GM12878 (cell line): ENCODE measurements at regions not wholly inside any gene's neighbourhood (a gene's known extent, or its start where the extent isn't known, plus 50 kb on each side); places are given as distances from the start of the nearest gene placed in this dataset.

Source experiments
- ATAC-seq: fragments of 200-7000 bp; cut with Tn5 transposase; 3 replicates; pipeline ENCODE4 v1.9.1; 2020; ENCODE audit warnings: mild to moderate bottlenecking, moderate library complexity
- BruUV-seq: library from RNA; stranded (reverse); fragments of 400-500 nt; replicated peaks from 2 replicates; lab custom pipeline; 2021; lab: Mats Ljungman, UMichigan
- CTCF ChIA-PET: fragments of 300-600 bp; sonication (Branson Sonifier 250); formaldehyde crosslinking; extraction: SDS; loops from one replicate; lab custom pipeline; 2021; ENCODE audit warnings: inconsistent platforms; lab: Yijun Ruan, JAX
- POLR2A ChIA-PET: fragments of 350-600 bp; formaldehyde crosslinking; extraction: SDS; loops from one replicate; lab custom pipeline; 2021; ENCODE audit warnings: inconsistent platforms; lab: Charles Lee
- RAD21 ChIA-PET: fragments of 300-600 bp; sonication (Branson Sonifier 250); formaldehyde crosslinking; loops from one replicate; lab custom pipeline; 2023; ENCODE audit warnings: antibody characterized with exemption; ENCODE audit not compliant: unreplicated experiment; lab: Charles Lee
- SMC1A ChIA-PET: fragments of 300-600 bp; sonication (Branson Sonifier 250); formaldehyde crosslinking; loops from one replicate; lab custom pipeline; 2023; ENCODE audit not compliant: unreplicated experiment, uncharacterized antibody; lab: Charles Lee
- DNase-seq: peaks from one replicate; pipeline ENCODE4 v3.0.0-alpha.2; 2011; ENCODE audit warnings: low read depth, low spot score
- FAIRE-seq: peaks from 3 replicates; lab custom pipeline; 2011; peaks lifted over from hg19 to GRCh38; lab: Jason Lieb, UNC
- H2AFZ ChIP-seq: 2 replicates; pipeline ENCODE4 v1.6.0; 2011; ENCODE audit warnings: low read depth, low read length, control low read depth; ENCODE audit not compliant: control insufficient read depth
- H3K27ac ChIP-seq: 2 replicates; pipeline ENCODE4 v1.5.1; 2011; ENCODE audit warnings: control low read depth; ENCODE audit not compliant: control insufficient read depth, insufficient read depth
- H3K27me3 ChIP-seq, 2 experiments: replicated peaks in 1 of 2; 2 replicates each; pipeline versions ENCODE4 v1.6.0 to v1.6.1; 2011; ENCODE audit warnings: low read length in 1 of 2; ENCODE audit not compliant: control insufficient read depth in 2 of 2, insufficient read depth in 2 of 2
- H3K36me3 ChIP-seq, 2 experiments: 2 replicates each; pipeline ENCODE4 v1.5.1; 2011; ENCODE audit warnings: low read length in 1 of 2; ENCODE audit not compliant: control insufficient read depth in 2 of 2, insufficient read depth in 2 of 2
- H3K4me1 ChIP-seq: 2 replicates; pipeline ENCODE4 v1.6.1; 2011; ENCODE audit warnings: mild to moderate bottlenecking, low read length, moderate library complexity, mixed read lengths; ENCODE audit not compliant: control insufficient read depth, insufficient read depth
- H3K4me2 ChIP-seq: 2 replicates; pipeline ENCODE4 v1.6.0; 2011; ENCODE audit warnings: control low read depth; ENCODE audit not compliant: control insufficient read depth, insufficient read depth
- H3K4me3 ChIP-seq: fragments of 200-600 bp; sonication (generic); 2 replicates; pipeline ENCODE4 v1.5.1; 2016
- H3K79me2 ChIP-seq: 2 replicates; pipeline ENCODE4 v1.6.0; 2011; ENCODE audit warnings: low read length; ENCODE audit not compliant: control insufficient read depth, insufficient read depth
- H3K9ac ChIP-seq: 2 replicates; pipeline ENCODE4 v1.8.0; 2011; ENCODE audit warnings: low read length, control low read depth, mixed read lengths; ENCODE audit not compliant: control insufficient read depth, insufficient read depth
- H3K9me3 ChIP-seq: replicated peaks from 3 replicates; pipeline ENCODE4 v1.5.1; 2011; ENCODE audit warnings: mild to moderate bottlenecking, low read length; ENCODE audit not compliant: control insufficient read depth, insufficient read depth
- H4K20me1 ChIP-seq: 2 replicates; pipeline ENCODE4 v1.6.0; 2011; ENCODE audit not compliant: control insufficient read depth, insufficient read depth
- BMI1 ChIP-seq: fragments of 450-650 bp; IDR thresholded peaks from 2 replicates; pipeline ENCODE4 v1.6.1; 2016; ENCODE audit warnings: mild to moderate bottlenecking, moderate library complexity, borderline replicate concordance
- ETV6 ChIP-seq, 2 experiments: fragments of 450-650 bp in 1 of 2; IDR thresholded peaks in 1 of 2; conservative IDR thresholded peaks in 1 of 2; 2 replicates each; pipeline ENCODE4 v1.6.1; 2014; ENCODE audit warnings: antibody characterized with exemption in 1 of 2, borderline replicate concordance in 1 of 2, low read depth in 1 of 2, mild to moderate bottlenecking in 1 of 2, moderate library complexity in 1 of 2
- KAT2A ChIP-seq: conservative IDR thresholded peaks from 2 replicates; pipeline ENCODE4 v1.6.1; 2011; ENCODE audit warnings: low read depth, low read length; ENCODE audit not compliant: control insufficient read depth
- MTA2 ChIP-seq: fragments of 450-650 bp; IDR thresholded peaks from 2 replicates; pipeline ENCODE4 v1.6.1; 2016; ENCODE audit warnings: low read depth, mild to moderate bottlenecking, moderate library complexity
- MTA3 ChIP-seq: IDR thresholded peaks from 2 replicates; pipeline ENCODE4 v1.6.1; 2012; ENCODE audit warnings: low read length, inconsistent platforms, borderline replicate concordance
- NBN ChIP-seq: fragments of 450-650 bp; IDR thresholded peaks from 2 replicates; pipeline ENCODE4 v1.6.1; 2016
- NR2F1 ChIP-seq: fragments of 450-650 bp; conservative IDR thresholded peaks from 2 replicates; pipeline ENCODE4 v1.6.1; 2017; ENCODE audit warnings: mild to moderate bottlenecking
- PAX8 ChIP-seq: fragments of 450-650 bp; IDR thresholded peaks from 2 replicates; pipeline ENCODE4 v1.6.1; 2017; ENCODE audit warnings: mild to moderate bottlenecking, moderate library complexity
- POU2F2 ChIP-seq: IDR thresholded peaks from 3 replicates; pipeline ENCODE4 v1.6.1; 2011; ENCODE audit warnings: low read depth, mild to moderate bottlenecking, low read length, borderline replicate concordance
- RBBP5 ChIP-seq: fragments of 200-600 bp; sonication (generic); conservative IDR thresholded peaks from 2 replicates; pipeline ENCODE4 v1.6.1; 2016
- RUNX3 ChIP-seq: IDR thresholded peaks from 2 replicates; pipeline ENCODE4 v1.6.1; 2012; ENCODE audit warnings: low read length, inconsistent platforms
- SMARCA5 ChIP-seq: fragments of 450-650 bp; IDR thresholded peaks from 2 replicates; pipeline ENCODE4 v1.6.1; 2017; ENCODE audit warnings: mild to moderate bottlenecking
- ZNF217 ChIP-seq: fragments of 450-650 bp; IDR thresholded peaks from 2 replicates; pipeline ENCODE4 v1.6.1; 2017; ENCODE audit warnings: antibody characterized with exemption, mild to moderate bottlenecking
- ZNF384 ChIP-seq: IDR thresholded peaks from 2 replicates; pipeline ENCODE4 v1.6.1; 2012; ENCODE audit warnings: low read depth, mild to moderate bottlenecking, low read length, improper control_type of control experiment, borderline replicate concordance
- ZNF687 ChIP-seq: fragments of 450-650 bp; IDR thresholded peaks from 2 replicates; pipeline ENCODE4 v1.6.1; 2017; ENCODE audit warnings: mild to moderate bottlenecking, moderate library complexity
- WGBS: methylation state at CpG from one replicate; pipeline ENCODE4 v1.1.6; 2016; ENCODE audit warnings: low lambda C conversion rate; ENCODE audit not compliant: insufficient replicate concordance, insufficient coverage; ENCODE audit errors: missing lambda C conversion rate; 5-methylcytosine and 5-hydroxymethylcytosine counted together
- in situ Hi-C: fragments of 300-500 bp; cut with MboI; formaldehyde crosslinking; loops from 9 replicates; pipeline ENCODE4 v1.14.3; 2018; ENCODE audit warnings: mixed read lengths
- intact Hi-C: fragments of 100-400 bp; cut with micrococcal nuclease; formaldehyde crosslinking; loops from one replicate; pipeline ENCODE4 v1.14.2; 2022; ENCODE audit not compliant: unreplicated experiment

GRCh38 chr4:122052677-122053076 lies 99.5 kb upstream of the BLTP1 start:
- Histone ChIP-seq H3K27ac (no peak overlapping the region), H3K9me3 (no peaks in the 10 kb centered on the region), H3K4me3 (no peak overlapping the region), H3K4me1 (no peaks in the 10 kb centered on the region), H3K79me2 (no peaks in the 10 kb centered on the region), H4K20me1 (no peaks in the 10 kb centered on the region), H3K27me3 (no peaks in the 10 kb centered on the region; a peak in 1 of 4 replicates), H3K4me2 (no peak overlapping the region), H3K9ac (no peak overlapping the region), H2AFZ (no peak overlapping the region), H3K36me3 (no peaks in the 10 kb centered on the region)
- RAD21 ChIA-PET: no interaction called here
- TF ChIP-seq RUNX3: no peak
- no peak for TF ChIP-seq ZNF217
- intact Hi-C loops (no loop called here), in situ Hi-C loops (no loop called here)
- POLR2A ChIA-PET: no interaction called here
- SMC1A ChIA-PET: interaction anchor here (1.7 kb wide), 1 partner anchor 14 kb away, joined by 5 read pairs; no protein-coding TSS in a partner anchor
- DNase-seq: no peak
- CTCF ChIA-PET: no interaction called here
- no peak for ATAC-seq
- WGBS: 14% methylated on average over 3 of the region's 3 CpGs
- BruUV-seq: no TSS peak
- no peak for FAIRE-seq

GRCh38 chr4:122050841-122051240 lies 99.0 kb upstream of the TRPC3 start:
- H3K4me1 ChIP-seq: no peaks in the 10 kb centered on the region
- ChIA-PET SMC1A (no interaction called here), POLR2A (no interaction called here), RAD21 (no interaction called here), CTCF (no interaction called here)
- H2AFZ ChIP-seq: no peak overlapping the region
- 88% methylated on average over 3 of the region's 3 CpGs for WGBS
- BruUV-seq: no TSS peak
- no peaks in the 10 kb centered on the region for H3K79me2 ChIP-seq
- no peaks in the 10 kb centered on the region for H4K20me1 ChIP-seq
- intact Hi-C loops: no loop called here
- DNase-seq (no peak), FAIRE-seq (no peak), ATAC-seq (no peak)
- no peaks in the 10 kb centered on the region; a peak in 1 of 4 replicates for H3K27me3 ChIP-seq
- H3K4me2 ChIP-seq: no peak overlapping the region
- in situ Hi-C loops: no loop called here
- no peak overlapping the region for H3K4me3 ChIP-seq
- H3K27ac ChIP-seq: no peak overlapping the region
- no peaks in the 10 kb centered on the region for H3K9me3 ChIP-seq
- no peaks in the 10 kb centered on the region for H3K36me3 ChIP-seq
- no peak overlapping the region for H3K9ac ChIP-seq
- TF ChIP-seq MTA2 (no peak), PAX8 (no peak), ZNF384 (no peak), ZNF217 (no peak), ETV6 (conservative IDR thresholded peaks at IDR 0.05 in 1 of 2, IDR thresholded peaks at IDR 0.05 in 1 of 2; ENCODE audit: borderline replicate concordance in 1 of 2, low read depth in 1 of 2) (no peak), NR2F1 (no peak), BMI1 (no peak), RBBP5 (no peak), POU2F2 (no peak), SMARCA5 (no peak), MTA3 (no peak), KAT2A (no peak), NBN (no peak), ZNF687 (no peak)
